ENCODE measurements at regions not wholly inside any gene's neighbourhood (a gene's known extent, or its start where the extent isn't known, plus 50 kb on each side); places are given as distances from the start of the nearest gene placed in this dataset.

DNA sequence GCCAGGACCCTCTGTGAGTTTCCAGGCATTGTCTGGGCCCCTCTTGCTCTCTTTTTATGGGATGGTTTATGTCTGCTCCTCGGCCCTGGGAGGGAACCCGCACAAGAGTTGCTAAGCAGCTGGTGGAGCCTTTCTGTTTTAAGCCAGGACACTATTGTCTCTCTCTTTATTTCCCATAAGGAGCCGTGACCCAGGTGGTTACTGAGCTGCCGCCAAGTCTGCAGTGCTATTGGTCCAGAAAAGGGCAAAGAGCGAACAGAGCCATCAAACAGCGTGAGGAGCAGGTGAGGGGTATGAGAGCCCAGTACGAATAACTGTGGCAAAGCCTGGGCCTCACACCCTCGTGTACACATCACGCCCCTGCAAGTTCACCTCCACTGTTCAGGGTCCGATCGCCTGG, 280.2 kb downstream of the SHQ1 start:
- Mint-ChIP-seq H3K36me3 (no peaks in the 10 kb centered on the region), H3K27me3 (no peaks in the 10 kb centered on the region), H3K27ac (no peak overlapping the region), H3K4me1 (peaks cover 0 to 2% (median 0%) of the 10 kb centered on the region in 4 donors), H3K9me3 (no peaks in the 10 kb centered on the region), H3K4me3 (no peak overlapping the region)
- Histone ChIP-seq H3K4me3 (ENCODE audit: low read depth, low read length) (no peak overlapping the region), H3K9me3 (ENCODE audit: control insufficient read depth in 2 of 2, low read length in 2 of 2) (no peaks in the 10 kb centered on the region), H3K27ac (ENCODE audit: insufficient read depth, low read length, poor library complexity, severe bottlenecking) (no peak overlapping the region), H3K27me3 (ENCODE audit: control insufficient read depth, insufficient read depth, low read length) (peaks cover 2% of the 10 kb centered on the region), H3K36me3 (ENCODE audit: control insufficient read depth, insufficient read depth, low read length) (no peaks in the 10 kb centered on the region), H3K4me1 (ENCODE audit: control insufficient read depth, insufficient read depth, low read length, poor library complexity, severe bottlenecking) (no peaks in the 10 kb centered on the region)
- no peak for DNase-seq
- no peak for ATAC-seq (ENCODE audit: low read depth in 2 of 2)

- ATAC-seq (ENCODE audit: low read depth in 2 of 2) (no peak), DNase-seq (no peak)
- no peaks in the 10 kb centered on the region for H3K36me3 Mint-ChIP-seq
Measured at GRCh38 chr3:72567474-72567873, 280.8 kb downstream of the SHQ1 start.

GRCh38 chr3:72565593-72565992, 282.7 kb downstream of the SHQ1 start:
- peaks cover 2% of the 10 kb centered on the region for H3K27me3 ChIP-seq (ENCODE audit: control insufficient read depth, insufficient read depth, low read length)
- Mint-ChIP-seq H3K36me3 (no peaks in the 10 kb centered on the region), H3K27ac (peak overlapping the region in 1 of 3 donors; percentile 31), H3K4me3 (no peak overlapping the region), H3K9me3 (peaks cover 0 to 6% (median 0%) of the 10 kb centered on the region in 7 donors), H3K4me1 (peaks cover 0 to 2% (median 0%) of the 10 kb centered on the region in 4 donors), H3K27me3 (no peaks in the 10 kb centered on the region)
- no peak overlapping the region for H3K27ac ChIP-seq (ENCODE audit: insufficient read depth, low read length, poor library complexity, severe bottlenecking)
- H3K4me3 ChIP-seq (ENCODE audit: low read depth, low read length) = no peak overlapping the region
- no peaks in the 10 kb centered on the region for H3K36me3 ChIP-seq (ENCODE audit: control insufficient read depth, insufficient read depth, low read length)
- no peak for ATAC-seq (ENCODE audit: low read depth in 2 of 2)
- H3K4me1 ChIP-seq (ENCODE audit: control insufficient read depth, insufficient read depth, low read length, poor library complexity, severe bottlenecking) = no peaks in the 10 kb centered on the region
- H3K9me3 ChIP-seq (ENCODE audit: control insufficient read depth in 2 of 2, low read length in 2 of 2) = peaks cover 0 to 3% of the 10 kb centered on the region in 2 experiments
- no peak for DNase-seq

More at GRCh38 chr3:72567474-72567873, 280.8 kb downstream of the SHQ1 start:
- no peak overlapping the region for H3K4me3 Mint-ChIP-seq
- H3K9me3 Mint-ChIP-seq = no peaks in the 10 kb centered on the region
- Histone ChIP-seq H3K4me3 (ENCODE audit: low read depth, low read length) (no peak overlapping the region), H3K27ac (ENCODE audit: insufficient read depth, low read length, poor library complexity, severe bottlenecking) (no peak overlapping the region), H3K36me3 (ENCODE audit: control insufficient read depth, insufficient read depth, low read length) (no peaks in the 10 kb centered on the region), H3K4me1 (ENCODE audit: control insufficient read depth, insufficient read depth, low read length, poor library complexity, severe bottlenecking) (no peaks in the 10 kb centered on the region), H3K9me3 (ENCODE audit: control insufficient read depth in 2 of 2, low read length in 2 of 2) (no peaks in the 10 kb centered on the region), H3K27me3 (ENCODE audit: control insufficient read depth, insufficient read depth, low read length) (peaks cover 2% of the 10 kb centered on the region)
- H3K4me1 Mint-ChIP-seq = peaks cover 0 to 2% (median 0%) of the 10 kb centered on the region in 4 donors
- no peaks in the 10 kb centered on the region for H3K27me3 Mint-ChIP-seq
- H3K27ac Mint-ChIP-seq = no peak overlapping the region

DNA sequence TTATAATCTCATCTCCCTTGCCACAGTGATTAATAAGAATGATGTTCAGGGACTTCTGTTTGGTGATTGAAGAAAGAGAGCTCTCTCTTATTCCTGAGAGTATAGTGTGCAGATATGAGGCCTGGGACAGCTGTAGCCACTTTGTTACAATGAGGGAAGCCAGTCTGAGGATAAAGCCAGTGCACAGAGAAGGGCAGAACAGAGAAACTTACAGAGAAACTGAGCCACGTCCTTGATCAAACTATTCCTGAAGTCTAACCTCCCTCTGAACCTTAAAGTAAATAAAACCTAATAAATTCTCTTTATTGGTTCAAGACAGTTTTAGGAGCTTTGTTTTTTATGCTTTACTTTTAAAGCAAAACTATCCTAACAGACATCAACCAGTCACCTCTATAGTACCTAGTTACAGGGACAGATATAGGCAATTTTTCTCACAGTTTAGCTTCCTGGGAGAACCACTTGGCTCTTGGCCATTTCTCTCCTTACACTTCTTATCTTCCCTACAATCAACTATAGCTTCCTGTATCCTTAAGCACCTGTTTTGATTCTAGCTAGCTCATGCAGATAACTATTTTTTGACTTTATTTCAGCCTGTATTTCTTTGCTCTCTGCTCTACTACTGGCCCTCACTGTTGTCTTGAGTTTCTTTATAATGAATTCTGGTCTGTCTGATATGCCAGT, 284.4 kb downstream of the SHQ1 start:
- H3K4me1 Mint-ChIP-seq = peaks cover 0 to 2% (median 0%) of the 10 kb centered on the region in 4 donors
- H3K9me3 Mint-ChIP-seq = peaks cover 0 to 6% (median 0%) of the 10 kb centered on the region in 7 donors
- H3K36me3 Mint-ChIP-seq = no peaks in the 10 kb centered on the region
- Histone ChIP-seq H3K36me3 (ENCODE audit: control insufficient read depth, insufficient read depth, low read length) (no peaks in the 10 kb centered on the region), H3K27ac (ENCODE audit: insufficient read depth, low read length, poor library complexity, severe bottlenecking) (no peak overlapping the region), H3K4me3 (ENCODE audit: low read depth, low read length) (no peak overlapping the region), H3K9me3 (ENCODE audit: control insufficient read depth in 2 of 2, low read length in 2 of 2) (peaks cover 0 to 3% of the 10 kb centered on the region in 2 experiments), H3K4me1 (ENCODE audit: control insufficient read depth, insufficient read depth, low read length, poor library complexity, severe bottlenecking) (no peaks in the 10 kb centered on the region), H3K27me3 (ENCODE audit: control insufficient read depth, insufficient read depth, low read length) (no peaks in the 10 kb centered on the region)
- H3K27me3 Mint-ChIP-seq = no peaks in the 10 kb centered on the region
- H3K4me3 Mint-ChIP-seq = no peak overlapping the region
- DNase-seq (no peak), ATAC-seq (ENCODE audit: low read depth in 2 of 2) (no peak)
- peak overlapping the region in 1 of 3 donors; percentile 4 for H3K27ac Mint-ChIP-seq

- Histone ChIP-seq H3K27me3 (ENCODE audit: control insufficient read depth, insufficient read depth, low read length) (no peaks in the 10 kb centered on the region), H3K4me3 (ENCODE audit: low read depth, low read length) (no peak overlapping the region), H3K36me3 (ENCODE audit: control insufficient read depth, insufficient read depth, low read length) (no peaks in the 10 kb centered on the region), H3K4me1 (ENCODE audit: control insufficient read depth, insufficient read depth, low read length, poor library complexity, severe bottlenecking) (no peaks in the 10 kb centered on the region), H3K27ac (ENCODE audit: insufficient read depth, low read length, poor library complexity, severe bottlenecking) (no peak overlapping the region), H3K9me3 (ENCODE audit: control insufficient read depth in 2 of 2, low read length in 2 of 2) (peaks cover 0 to 3% of the 10 kb centered on the region in 2 experiments)
- Mint-ChIP-seq H3K36me3 (peaks cover 3% of the 10 kb centered on the region), H3K27me3 (no peaks in the 10 kb centered on the region), H3K27ac (no peak overlapping the region), H3K4me3 (no peak overlapping the region), H3K9me3 (peaks cover 0 to 14% (median 3%) of the 10 kb centered on the region in 7 donors), H3K4me1 (peaks cover 0 to 3% (median 0%) of the 10 kb centered on the region in 4 donors)
- ATAC-seq (ENCODE audit: low read depth in 2 of 2) = no peak
- DNase-seq = no peak
Measured at GRCh38 chr3:72560846-72561675, 287.2 kb downstream of the SHQ1 start.

- no peaks in the 10 kb centered on the region for H3K27me3 ChIP-seq (ENCODE audit: control insufficient read depth, insufficient read depth, low read length)
- no peak overlapping the region for H3K27ac ChIP-seq (ENCODE audit: insufficient read depth, low read length, poor library complexity, severe bottlenecking)
- Mint-ChIP-seq H3K36me3 (peaks cover 3% of the 10 kb centered on the region), H3K4me1 (peaks cover 0 to 3% (median 0%) of the 10 kb centered on the region in 4 donors), H3K4me3 (no peak overlapping the region), H3K27me3 (no peaks in the 10 kb centered on the region), H3K27ac (no peak overlapping the region), H3K9me3 (peaks cover 0 to 18% (median 3%) of the 10 kb centered on the region in 7 donors)
- DNase-seq (no peak), ATAC-seq (ENCODE audit: low read depth in 2 of 2) (no peak)
- H3K9me3 ChIP-seq (ENCODE audit: control insufficient read depth in 2 of 2, low read length in 2 of 2) = peaks cover 0 to 3% of the 10 kb centered on the region in 2 experiments
- H3K4me1 ChIP-seq (ENCODE audit: control insufficient read depth, insufficient read depth, low read length, poor library complexity, severe bottlenecking) = no peaks in the 10 kb centered on the region
- no peaks in the 10 kb centered on the region for H3K36me3 ChIP-seq (ENCODE audit: control insufficient read depth, insufficient read depth, low read length)
- H3K4me3 ChIP-seq (ENCODE audit: low read depth, low read length) = no peak overlapping the region
Measured at GRCh38 chr3:72559385-72559784, 288.9 kb downstream of the SHQ1 start.

- no peaks in the 10 kb centered on the region for H3K27me3 Mint-ChIP-seq
- Histone ChIP-seq H3K4me1 (ENCODE audit: control insufficient read depth, insufficient read depth, low read length, poor library complexity, severe bottlenecking) (no peaks in the 10 kb centered on the region), H3K27me3 (ENCODE audit: control insufficient read depth, insufficient read depth, low read length) (no peaks in the 10 kb centered on the region), H3K4me3 (ENCODE audit: low read depth, low read length) (no peak overlapping the region), H3K9me3 (ENCODE audit: control insufficient read depth in 2 of 2, low read length in 2 of 2) (peaks cover 0 to 3% of the 10 kb centered on the region in 2 experiments), H3K36me3 (ENCODE audit: control insufficient read depth, insufficient read depth, low read length) (no peaks in the 10 kb centered on the region), H3K27ac (ENCODE audit: insufficient read depth, low read length, poor library complexity, severe bottlenecking) (no peak overlapping the region)
- no peak overlapping the region for H3K4me3 Mint-ChIP-seq
- peaks cover 0 to 2% (median 0%) of the 10 kb centered on the region in 4 donors for H3K4me1 Mint-ChIP-seq
- peaks cover 3% of the 10 kb centered on the region for H3K36me3 Mint-ChIP-seq
- peaks cover 0 to 18% (median 3%) of the 10 kb centered on the region in 7 donors for H3K9me3 Mint-ChIP-seq
- H3K27ac Mint-ChIP-seq = no peak overlapping the region
- DNase-seq = no peak
- ATAC-seq (ENCODE audit: low read depth in 2 of 2) = no peak
Measured at GRCh38 chr3:72558001-72558400, 290.2 kb downstream of the SHQ1 start.
